ENCODE measurements at regions not wholly inside any gene's neighbourhood (a gene's known extent, or its start where the extent isn't known, plus 50 kb on each side); places are given as distances from the start of the nearest gene placed in this dataset.

DNA sequence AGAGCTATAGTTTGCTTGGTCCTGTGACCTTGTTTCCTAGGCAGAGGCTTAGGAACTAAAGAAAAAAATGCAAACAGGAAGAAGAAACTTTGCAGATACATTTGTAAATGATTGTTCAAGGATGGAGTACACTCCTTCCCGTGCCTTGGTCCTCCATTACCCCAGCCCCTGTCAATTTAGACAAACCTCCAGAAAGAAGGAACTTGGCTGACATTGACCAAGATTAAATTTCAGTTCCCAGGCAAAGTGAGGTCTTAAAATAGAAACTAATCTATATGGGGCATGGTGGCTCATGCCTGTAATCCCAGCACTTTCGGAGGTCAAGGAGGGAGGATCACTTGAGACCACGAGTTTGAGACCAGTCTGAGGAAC, 179.9 kb upstream of the FN1 start:
- no peaks in the 10 kb centered on the region for H3K79me2 ChIP-seq (replicated peaks; ENCODE audit: insufficient read depth, low read length)
- H3K9ac ChIP-seq (ENCODE audit: low read length), result no peak overlapping the region
- H4K20me1 ChIP-seq (ENCODE audit: insufficient read depth), result no peaks in the 10 kb centered on the region
- H3K36me3 ChIP-seq (ENCODE audit: insufficient read depth, low read length), result no peaks in the 10 kb centered on the region
- H2AFZ ChIP-seq (ENCODE audit: low read depth, low read length), result no peak overlapping the region
- H3K4me3 ChIP-seq (ENCODE audit: low read length), result no peak overlapping the region
- TF ChIP-seq MXI1 (conservative IDR thresholded peaks at IDR 0.05; ENCODE audit: poor library complexity, severe bottlenecking), result no peak
- no peak for TF ChIP-seq EP300 (conservative IDR thresholded peaks at IDR 0.05; ENCODE audit: poor library complexity, severe bottlenecking)
- TF ChIP-seq POLR2AphosphoS5 (IDR thresholded peaks at IDR 0.05), result no peak
- no peak for TF ChIP-seq TAF1 (IDR thresholded peaks at IDR 0.05; ENCODE audit: low read depth)
- no peak for TF ChIP-seq EZH2 (IDR thresholded peaks at IDR 0.05; ENCODE audit: borderline replicate concordance, insufficient read depth, low read length, poor library complexity, severe bottlenecking)
- TF ChIP-seq SMC3 (conservative IDR thresholded peaks at IDR 0.05; ENCODE audit: poor library complexity), result no peak
- TF ChIP-seq, protein P1, sequence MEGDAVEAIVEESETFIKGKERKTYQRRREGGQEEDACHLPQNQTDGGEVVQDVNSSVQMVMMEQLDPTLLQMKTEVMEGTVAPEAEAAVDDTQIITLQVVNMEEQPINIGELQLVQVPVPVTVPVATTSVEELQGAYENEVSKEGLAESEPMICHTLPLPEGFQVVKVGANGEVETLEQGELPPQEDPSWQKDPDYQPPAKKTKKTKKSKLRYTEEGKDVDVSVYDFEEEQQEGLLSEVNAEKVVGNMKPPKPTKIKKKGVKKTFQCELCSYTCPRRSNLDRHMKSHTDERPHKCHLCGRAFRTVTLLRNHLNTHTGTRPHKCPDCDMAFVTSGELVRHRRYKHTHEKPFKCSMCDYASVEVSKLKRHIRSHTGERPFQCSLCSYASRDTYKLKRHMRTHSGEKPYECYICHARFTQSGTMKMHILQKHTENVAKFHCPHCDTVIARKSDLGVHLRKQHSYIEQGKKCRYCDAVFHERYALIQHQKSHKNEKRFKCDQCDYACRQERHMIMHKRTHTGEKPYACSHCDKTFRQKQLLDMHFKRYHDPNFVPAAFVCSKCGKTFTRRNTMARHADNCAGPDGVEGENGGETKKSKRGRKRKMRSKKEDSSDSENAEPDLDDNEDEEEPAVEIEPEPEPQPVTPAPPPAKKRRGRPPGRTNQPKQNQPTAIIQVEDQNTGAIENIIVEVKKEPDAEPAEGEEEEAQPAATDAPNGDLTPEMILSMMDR (IDR thresholded peaks at IDR 0.05; ENCODE audit: poor library complexity, severe bottlenecking), result no peak
- TF ChIP-seq, protein P2, sequence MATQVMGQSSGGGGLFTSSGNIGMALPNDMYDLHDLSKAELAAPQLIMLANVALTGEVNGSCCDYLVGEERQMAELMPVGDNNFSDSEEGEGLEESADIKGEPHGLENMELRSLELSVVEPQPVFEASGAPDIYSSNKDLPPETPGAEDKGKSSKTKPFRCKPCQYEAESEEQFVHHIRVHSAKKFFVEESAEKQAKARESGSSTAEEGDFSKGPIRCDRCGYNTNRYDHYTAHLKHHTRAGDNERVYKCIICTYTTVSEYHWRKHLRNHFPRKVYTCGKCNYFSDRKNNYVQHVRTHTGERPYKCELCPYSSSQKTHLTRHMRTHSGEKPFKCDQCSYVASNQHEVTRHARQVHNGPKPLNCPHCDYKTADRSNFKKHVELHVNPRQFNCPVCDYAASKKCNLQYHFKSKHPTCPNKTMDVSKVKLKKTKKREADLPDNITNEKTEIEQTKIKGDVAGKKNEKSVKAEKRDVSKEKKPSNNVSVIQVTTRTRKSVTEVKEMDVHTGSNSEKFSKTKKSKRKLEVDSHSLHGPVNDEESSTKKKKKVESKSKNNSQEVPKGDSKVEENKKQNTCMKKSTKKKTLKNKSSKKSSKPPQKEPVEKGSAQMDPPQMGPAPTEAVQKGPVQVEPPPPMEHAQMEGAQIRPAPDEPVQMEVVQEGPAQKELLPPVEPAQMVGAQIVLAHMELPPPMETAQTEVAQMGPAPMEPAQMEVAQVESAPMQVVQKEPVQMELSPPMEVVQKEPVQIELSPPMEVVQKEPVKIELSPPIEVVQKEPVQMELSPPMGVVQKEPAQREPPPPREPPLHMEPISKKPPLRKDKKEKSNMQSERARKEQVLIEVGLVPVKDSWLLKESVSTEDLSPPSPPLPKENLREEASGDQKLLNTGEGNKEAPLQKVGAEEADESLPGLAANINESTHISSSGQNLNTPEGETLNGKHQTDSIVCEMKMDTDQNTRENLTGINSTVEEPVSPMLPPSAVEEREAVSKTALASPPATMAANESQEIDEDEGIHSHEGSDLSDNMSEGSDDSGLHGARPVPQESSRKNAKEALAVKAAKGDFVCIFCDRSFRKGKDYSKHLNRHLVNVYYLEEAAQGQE (IDR thresholded peaks at IDR 0.05; ENCODE audit: borderline replicate concordance), result no peak
- TF ChIP-seq RAD21 (conservative IDR thresholded peaks at IDR 0.05), result no peak
- no peaks in the 10 kb centered on the region for H3F3A ChIP-seq (ENCODE audit: insufficient read depth, low read length, poor library complexity, severe bottlenecking)
- no peaks in the 10 kb centered on the region for H3K27me3 ChIP-seq (ENCODE audit: insufficient read depth, low read depth, low read length)
- no peaks in the 10 kb centered on the region for H3K9me3 ChIP-seq (ENCODE audit: low read length)
- H3K27ac ChIP-seq (ENCODE audit: low read length), result no peak overlapping the region
- H3K4me2 ChIP-seq (ENCODE audit: low read length), result no peak overlapping the region
- H3K9me2 ChIP-seq (ENCODE audit: insufficient read depth, low read length), result no peaks in the 10 kb centered on the region

DNA sequence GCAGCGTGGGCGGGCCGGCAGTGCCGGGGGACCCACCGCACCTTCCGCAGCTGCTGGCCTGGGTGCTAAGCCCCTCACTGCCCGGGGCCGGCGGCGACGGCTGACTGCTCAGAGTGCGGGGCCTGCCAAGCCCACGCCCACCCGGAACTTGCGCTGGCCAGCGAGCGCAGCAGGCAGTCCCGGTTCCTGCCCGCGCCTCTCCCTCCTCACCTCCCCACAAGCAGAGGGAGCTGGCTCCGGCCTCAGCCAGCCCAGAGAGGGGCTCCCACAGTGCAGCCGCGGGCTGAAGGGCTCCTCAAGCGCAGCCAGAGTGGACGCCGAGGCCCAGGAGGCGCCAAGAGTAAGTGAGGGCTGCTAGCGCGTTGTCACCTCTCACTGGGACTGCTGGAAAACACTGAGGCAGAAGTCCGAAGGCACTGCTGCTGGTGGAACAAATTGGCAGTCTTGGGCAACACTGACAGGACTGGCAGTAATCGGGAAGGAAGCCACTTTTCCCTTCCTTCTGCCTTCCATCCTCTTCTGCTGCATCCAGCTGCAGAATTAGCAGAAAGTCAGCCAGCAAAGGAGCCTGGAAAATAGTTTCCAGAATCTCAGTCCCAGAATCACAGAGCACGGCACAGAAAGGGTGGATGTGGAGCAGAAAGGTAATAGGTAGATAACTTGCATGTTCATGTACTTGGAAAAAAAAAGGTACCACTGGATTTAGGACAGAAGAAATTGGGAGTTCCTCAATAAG, 179.4 kb upstream of the FN1 start:
- H3K9me3 ChIP-seq (ENCODE audit: low read length), result no peaks in the 10 kb centered on the region
- no peak for TF ChIP-seq EP300 (conservative IDR thresholded peaks at IDR 0.05; ENCODE audit: poor library complexity, severe bottlenecking)
- TF ChIP-seq RAD21 (conservative IDR thresholded peaks at IDR 0.05), result no peak
- TF ChIP-seq EZH2 (IDR thresholded peaks at IDR 0.05; ENCODE audit: borderline replicate concordance, insufficient read depth, low read length, poor library complexity, severe bottlenecking), result no peak
- no peak for TF ChIP-seq SMC3 (conservative IDR thresholded peaks at IDR 0.05; ENCODE audit: poor library complexity)

More for the DNA sequence above, 179.4 kb upstream of the FN1 start:
- Histone ChIP-seq H3F3A (ENCODE audit: insufficient read depth, low read length, poor library complexity, severe bottlenecking) (no peaks in the 10 kb centered on the region), H3K4me2 (ENCODE audit: low read length) (no peak overlapping the region), H3K9ac (ENCODE audit: low read length) (no peak overlapping the region), H3K27me3 (ENCODE audit: insufficient read depth, low read depth, low read length) (no peaks in the 10 kb centered on the region), H3K36me3 (ENCODE audit: insufficient read depth, low read length) (no peaks in the 10 kb centered on the region), H2AFZ (ENCODE audit: low read depth, low read length) (no peak overlapping the region), H3K27ac (ENCODE audit: low read length) (no peak overlapping the region), H4K20me1 (ENCODE audit: insufficient read depth) (no peaks in the 10 kb centered on the region), H3K9me2 (ENCODE audit: insufficient read depth, low read length) (no peaks in the 10 kb centered on the region), H3K4me3 (ENCODE audit: low read length) (no peak overlapping the region), H3K79me2 (replicated peaks; ENCODE audit: insufficient read depth, low read length) (no peaks in the 10 kb centered on the region)

Measured in neural cell (in vitro differentiated cells).